NCI-H69 (cell line): ENCODE measurements at regions not wholly inside any gene's neighbourhood (a gene's known extent, or its start where the extent isn't known, plus 50 kb on each side); places are given as distances from the start of the nearest gene placed in this dataset.
"Not testable (repeated sequence)": the region's sequence is repeated elsewhere in the genome, so short reads cannot be mapped to it uniquely, and the experiment has no call there.

ENCODE experiments used
- DNase-seq: peaks from one replicate; lab custom pipeline; 2025; lab: John Stamatoyannopoulos, UW

GRCh38 chr10:36492590-36493515, 632.5 kb upstream of the ANKRD30A start:
- DNase-seq, result no peak

- no peak for DNase-seq
Observed at GRCh38 chr10:36491926-36492325, 633.5 kb upstream of the ANKRD30A start.

- no peak for DNase-seq
Observed at GRCh38 chr10:36489611-36490228, 635.7 kb upstream of the ANKRD30A start.

DNA sequence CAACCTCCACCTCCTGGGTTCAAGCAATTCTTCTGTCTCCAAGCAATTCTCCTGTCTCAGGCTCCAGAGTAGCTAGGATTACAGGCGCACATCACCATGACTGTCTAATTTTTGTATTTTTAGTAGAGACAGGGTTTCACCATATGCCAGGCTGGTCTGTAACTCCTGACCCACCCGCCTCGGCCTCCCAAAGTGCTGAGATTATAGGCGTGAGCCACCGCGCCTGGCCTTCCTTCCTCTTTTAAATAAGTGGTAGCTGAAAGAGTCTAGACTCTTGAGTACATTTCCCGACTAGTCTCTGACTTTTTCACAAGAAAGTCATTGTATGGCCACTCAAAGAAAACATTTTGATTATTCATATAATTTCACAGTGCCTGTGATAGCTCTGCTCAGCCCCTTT, 636.2 kb upstream of the ANKRD30A start:
- DNase-seq, result no peak

DNA sequence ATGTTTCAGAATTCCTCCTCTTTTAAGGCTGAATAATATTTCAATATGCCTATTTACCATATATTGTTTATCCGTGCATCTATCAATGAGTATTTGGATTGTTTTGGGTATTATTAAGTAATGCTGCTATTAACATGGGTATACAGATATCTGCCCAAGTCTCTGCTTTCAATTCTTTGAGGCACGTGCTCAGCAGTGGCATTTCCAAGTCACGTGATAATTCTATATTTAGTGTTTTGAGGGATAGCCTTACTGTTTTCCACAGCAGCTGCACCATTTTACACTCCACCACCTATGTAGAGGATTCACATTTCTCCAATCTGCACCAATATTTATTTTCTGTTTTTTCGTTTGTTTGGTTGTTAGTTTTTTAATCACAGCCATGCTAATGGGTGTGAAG, 636.8 kb upstream of the ANKRD30A start:
- no peak for DNase-seq

GRCh38 chr10:36479073-36479472, 646.3 kb upstream of the ANKRD30A start:
- no peak for DNase-seq

GRCh38 chr10:36476399-36476798, 649.0 kb upstream of the ANKRD30A start:
- DNase-seq, result no peak

- no peak for DNase-seq
Observed at GRCh38 chr10:36475746-36476145, 649.7 kb upstream of the ANKRD30A start.

- DNase-seq, result no peak
Observed at GRCh38 chr10:36474456-36474855, 650.9 kb upstream of the ANKRD30A start.

GRCh38 chr10:36473122-36473521, 652.3 kb upstream of the ANKRD30A start:
- DNase-seq, result no peak

DNA sequence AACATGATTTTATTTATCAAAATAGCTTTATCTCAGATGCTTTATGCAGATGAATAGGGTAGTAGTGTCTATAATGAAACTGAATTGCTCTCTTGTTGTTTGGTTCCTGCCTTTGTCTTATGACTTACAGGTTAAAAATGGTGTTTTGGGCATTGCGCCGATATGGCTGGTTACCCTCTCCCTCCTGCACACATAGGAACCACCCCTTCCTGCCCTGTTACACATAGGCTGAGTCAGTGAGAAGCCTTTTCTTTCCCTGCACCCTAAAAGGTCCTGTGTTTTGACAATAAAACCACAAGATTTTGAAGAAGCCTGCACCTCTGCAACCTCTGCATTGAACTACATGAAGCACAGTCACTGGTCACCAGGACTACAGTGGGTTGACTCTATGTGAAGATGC, 655.8 kb upstream of the ANKRD30A start:
- no peak for DNase-seq

DNA sequence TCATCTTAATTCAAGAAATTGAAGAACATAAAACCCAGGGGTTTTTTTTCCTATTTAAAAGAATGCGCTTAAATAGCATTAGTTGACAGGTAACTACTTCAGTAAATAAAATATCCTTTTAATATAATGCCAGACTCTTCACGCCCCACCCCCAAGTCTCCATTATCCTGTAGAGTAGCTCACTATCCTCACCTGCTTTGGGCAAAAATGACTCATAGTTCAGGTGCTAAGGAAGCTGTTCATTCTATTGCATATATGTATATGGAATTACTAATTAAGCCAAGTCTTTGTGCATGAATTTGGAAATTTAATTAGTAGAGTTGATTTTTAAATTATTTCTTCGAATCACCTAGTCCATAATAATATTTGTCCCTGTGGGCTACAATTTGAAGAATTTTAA, 656.8 kb upstream of the ANKRD30A start:
- DNase-seq, result no peak

DNA sequence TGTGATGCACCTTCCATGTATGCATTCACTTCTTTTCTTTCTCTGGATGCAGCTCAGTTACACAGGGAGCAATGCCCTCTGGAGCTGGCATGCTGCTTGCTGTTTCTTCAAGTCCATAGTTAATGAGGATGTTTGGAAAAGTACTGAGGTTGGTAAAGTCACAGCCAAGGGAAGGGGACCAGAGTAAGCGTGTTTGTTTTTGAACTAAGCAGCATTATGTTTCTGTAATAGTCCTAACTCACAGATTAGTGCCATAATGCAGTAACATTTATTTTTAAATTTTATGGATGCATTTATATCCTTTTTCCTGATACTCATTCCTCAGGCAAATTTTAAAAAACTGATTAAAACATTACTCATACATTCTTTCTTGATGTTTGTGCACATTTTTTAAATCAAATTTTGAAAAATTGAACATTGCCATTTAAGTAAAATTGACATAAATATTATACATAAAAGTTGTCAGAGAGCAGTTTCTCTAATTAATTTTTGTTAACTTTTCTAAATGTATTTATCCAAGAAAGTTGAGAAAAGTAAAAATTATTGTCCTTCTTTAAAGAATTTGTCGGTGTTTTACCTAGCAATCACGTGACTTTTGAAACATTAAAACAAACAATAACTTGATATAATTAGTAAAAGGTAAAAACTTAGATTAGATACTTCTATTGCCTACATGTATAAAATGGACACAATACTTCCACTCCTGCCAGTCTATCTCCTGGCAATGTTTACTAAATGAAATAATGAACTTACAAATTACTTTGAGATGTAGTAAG, 659.6 kb upstream of the ANKRD30A start:
- DNase-seq, result no peak

GRCh38 chr10:36464291-36464690, 661.1 kb upstream of the ANKRD30A start:
- no peak for DNase-seq

DNA sequence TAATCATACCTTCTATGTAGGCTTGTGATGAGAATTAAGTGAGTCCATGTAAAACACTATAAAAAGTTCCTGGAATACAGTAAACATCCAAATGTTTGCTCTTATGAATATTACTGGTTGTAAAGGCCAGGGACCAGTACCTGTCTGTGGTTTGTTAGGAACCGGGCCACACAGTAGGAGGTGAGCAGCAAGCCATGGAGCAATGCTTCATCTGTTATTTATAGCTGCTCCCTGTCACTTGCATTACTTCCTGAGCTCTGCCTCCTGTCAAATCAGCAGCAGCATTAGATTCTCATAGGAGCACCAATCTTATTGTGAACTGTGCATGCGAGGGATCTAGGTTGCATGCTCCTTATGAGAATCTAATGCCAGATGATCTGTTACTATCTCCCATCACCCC, 662.0 kb upstream of the ANKRD30A start:
- DNase-seq, result no peak

- no peak for DNase-seq
Observed at GRCh38 chr10:36462194-36462593, 663.2 kb upstream of the ANKRD30A start.

- not testable (repeated sequence) for DNase-seq
Observed at GRCh38 chr10:36458437-36458836, 667.0 kb upstream of the ANKRD30A start.

- no peak for DNase-seq
Observed at GRCh38 chr10:36457751-36458150, 667.6 kb upstream of the ANKRD30A start.

- no peak for DNase-seq
Observed at GRCh38 chr10:36455526-36456133, 669.8 kb upstream of the ANKRD30A start.

DNA sequence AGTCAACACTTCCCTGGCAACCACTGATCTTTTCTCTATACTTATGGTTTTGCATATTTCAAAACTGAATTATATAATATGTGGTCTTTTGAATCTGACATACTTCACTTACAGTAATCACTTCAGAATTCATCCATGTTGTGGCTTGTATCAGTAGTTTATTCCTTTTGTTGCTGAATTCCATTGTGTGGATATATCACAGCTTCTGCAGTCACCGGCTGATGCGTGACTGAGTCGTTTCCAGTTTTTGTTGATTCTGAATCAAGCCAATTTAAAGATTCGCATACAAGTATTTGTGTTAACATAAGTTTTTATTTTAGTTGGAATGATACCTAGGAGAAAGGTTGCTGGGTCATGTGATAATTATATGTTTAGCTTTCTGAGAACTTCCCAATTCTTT, 672.5 kb upstream of the ANKRD30A start:
- no peak for DNase-seq

DNA sequence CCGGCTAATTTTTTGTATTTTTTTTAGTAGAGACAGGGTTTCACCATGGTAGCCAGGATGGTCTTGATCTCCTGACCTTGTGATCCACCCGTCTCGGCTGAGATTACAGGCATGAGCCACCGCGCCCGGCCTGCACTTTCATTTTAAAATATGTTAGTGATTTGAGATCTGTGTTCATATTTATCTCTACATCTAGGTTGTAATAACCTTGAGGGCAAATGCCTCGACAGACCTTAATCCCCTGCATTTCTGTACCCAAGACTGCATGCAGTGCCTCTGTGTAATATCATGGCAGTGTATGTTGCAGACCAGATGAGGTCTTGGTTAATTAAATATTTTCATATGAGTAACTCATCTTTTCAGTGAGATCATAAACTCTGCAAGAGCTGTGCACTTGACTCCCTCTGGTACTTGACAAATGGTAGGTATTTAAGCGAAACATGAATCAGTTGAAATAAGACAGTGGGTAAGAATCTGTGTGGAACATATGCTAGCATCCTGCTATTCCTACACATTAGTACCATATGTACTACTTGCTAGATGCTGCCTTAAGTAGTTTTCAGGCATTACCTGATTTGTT, 673.9 kb upstream of the ANKRD30A start:
- no peak for DNase-seq

DNA sequence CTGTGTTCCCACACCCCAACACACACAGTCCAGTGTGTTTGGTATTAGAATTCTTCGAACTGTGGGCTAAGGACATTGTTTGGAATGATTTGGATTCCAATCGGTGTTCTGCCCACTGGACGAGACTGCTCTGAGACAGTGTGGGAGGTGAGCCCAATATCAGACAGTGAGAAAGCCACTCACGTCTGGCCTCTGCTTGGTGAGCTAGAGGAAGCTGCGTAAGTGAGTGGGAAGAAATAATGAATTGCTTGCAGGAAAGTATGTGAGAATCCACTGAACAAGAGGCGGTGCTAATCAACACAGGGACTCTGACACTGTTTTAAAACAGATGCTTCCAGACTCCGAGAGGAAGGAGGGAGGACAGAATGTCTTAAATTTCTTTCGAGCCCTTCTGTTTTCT, 675.0 kb upstream of the ANKRD30A start:
- DNase-seq, result no peak
